Ishikawa (cell line): ENCODE measurements at regions not wholly inside any gene's neighbourhood (a gene's known extent, or its start where the extent isn't known, plus 50 kb on each side); places are given as distances from the start of the nearest gene placed in this dataset.

Experiments used
- EP300 ChIP-seq: IDR thresholded peaks from 2 replicates; pipeline ENCODE4 v1.6.1; 2012; ENCODE audit warnings: borderline replicate concordance
- TEAD4 ChIP-seq: IDR thresholded peaks from 2 replicates; pipeline ENCODE4 v1.6.1; 2012
- YY1 ChIP-seq: IDR thresholded peaks from 2 replicates; pipeline ENCODE4 v1.6.1; 2012; ENCODE audit warnings: low read depth
- TF ChIP-seq, protein P1 (sequence below): IDR thresholded peaks from 2 replicates; pipeline ENCODE4 v1.6.1; 2012

DNA sequence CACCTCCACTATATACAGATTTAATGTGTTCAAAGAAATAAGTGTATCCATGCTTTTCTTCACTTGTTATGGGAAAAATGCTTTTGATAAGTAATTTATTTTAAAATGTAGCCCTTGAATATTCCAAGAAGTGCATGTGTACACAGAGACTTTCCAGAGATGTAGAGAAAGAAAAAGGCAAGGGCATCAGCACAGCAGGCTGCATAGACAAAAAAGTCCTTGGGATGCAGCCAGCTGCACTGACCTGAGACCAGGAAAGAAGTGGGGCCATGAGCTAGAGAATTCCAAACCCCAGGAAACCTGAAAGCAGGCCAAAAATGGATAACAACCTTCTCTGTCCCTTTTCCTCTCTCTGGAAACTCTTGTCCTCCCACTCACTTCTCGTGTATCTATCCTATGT lies 51.6 kb upstream of the PRDM8 start:
- TF ChIP-seq YY1 (no peak), TEAD4 (no peak), EP300 (no peak)
- TF ChIP-seq, protein P1, sequence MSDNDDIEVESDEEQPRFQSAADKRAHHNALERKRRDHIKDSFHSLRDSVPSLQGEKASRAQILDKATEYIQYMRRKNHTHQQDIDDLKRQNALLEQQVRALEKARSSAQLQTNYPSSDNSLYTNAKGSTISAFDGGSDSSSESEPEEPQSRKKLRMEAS = no peak
